ENCODE measurements at regions not wholly inside any gene's neighbourhood (a gene's known extent, or its start where the extent isn't known, plus 50 kb on each side); places are given as distances from the start of the nearest gene placed in this dataset.

GRCh38 chr13:62234780-62235440, 819.3 kb upstream of the PCDH20 start:
- Histone ChIP-seq H2AFZ (ENCODE audit: low read length) (no peak overlapping the region), H4K20me1 (ENCODE audit: insufficient read depth, low read length, poor library complexity, severe bottlenecking) (no peaks in the 10 kb centered on the region), H3K79me2 (ENCODE audit: insufficient read depth, low read length) (no peaks in the 10 kb centered on the region), H3K27me3 (ENCODE audit: insufficient read depth, low read length, poor library complexity, severe bottlenecking) (no peaks in the 10 kb centered on the region), H3K4me3 (ENCODE audit: low read length, poor library complexity, severe bottlenecking) (no peak overlapping the region), H3K4me2 (ENCODE audit: low read depth, low read length, poor library complexity, severe bottlenecking) (no peak overlapping the region), H3K9me2 (replicated peaks; ENCODE audit: low read depth, low read length) (no peaks in the 10 kb centered on the region), H3K9me3 (ENCODE audit: insufficient read depth, low read depth, low read length) (no peaks in the 10 kb centered on the region), H3K4me1 (ENCODE audit: insufficient read depth, low read length, poor library complexity, severe bottlenecking) (no peaks in the 10 kb centered on the region), H3F3A (ENCODE audit: low read depth) (no peaks in the 10 kb centered on the region), H3K9ac (ENCODE audit: low read depth, low read length, poor library complexity, severe bottlenecking) (no peak overlapping the region), H3K36me3 (ENCODE audit: insufficient read depth, low read length) (no peaks in the 10 kb centered on the region)
- no peak for TF ChIP-seq EZH2phosphoT487 (IDR thresholded peaks at IDR 0.05; ENCODE audit: borderline replicate concordance)
- TF ChIP-seq, protein P1, sequence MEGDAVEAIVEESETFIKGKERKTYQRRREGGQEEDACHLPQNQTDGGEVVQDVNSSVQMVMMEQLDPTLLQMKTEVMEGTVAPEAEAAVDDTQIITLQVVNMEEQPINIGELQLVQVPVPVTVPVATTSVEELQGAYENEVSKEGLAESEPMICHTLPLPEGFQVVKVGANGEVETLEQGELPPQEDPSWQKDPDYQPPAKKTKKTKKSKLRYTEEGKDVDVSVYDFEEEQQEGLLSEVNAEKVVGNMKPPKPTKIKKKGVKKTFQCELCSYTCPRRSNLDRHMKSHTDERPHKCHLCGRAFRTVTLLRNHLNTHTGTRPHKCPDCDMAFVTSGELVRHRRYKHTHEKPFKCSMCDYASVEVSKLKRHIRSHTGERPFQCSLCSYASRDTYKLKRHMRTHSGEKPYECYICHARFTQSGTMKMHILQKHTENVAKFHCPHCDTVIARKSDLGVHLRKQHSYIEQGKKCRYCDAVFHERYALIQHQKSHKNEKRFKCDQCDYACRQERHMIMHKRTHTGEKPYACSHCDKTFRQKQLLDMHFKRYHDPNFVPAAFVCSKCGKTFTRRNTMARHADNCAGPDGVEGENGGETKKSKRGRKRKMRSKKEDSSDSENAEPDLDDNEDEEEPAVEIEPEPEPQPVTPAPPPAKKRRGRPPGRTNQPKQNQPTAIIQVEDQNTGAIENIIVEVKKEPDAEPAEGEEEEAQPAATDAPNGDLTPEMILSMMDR (conservative IDR thresholded peaks at IDR 0.05; ENCODE audit: low read length): no peak

DNA sequence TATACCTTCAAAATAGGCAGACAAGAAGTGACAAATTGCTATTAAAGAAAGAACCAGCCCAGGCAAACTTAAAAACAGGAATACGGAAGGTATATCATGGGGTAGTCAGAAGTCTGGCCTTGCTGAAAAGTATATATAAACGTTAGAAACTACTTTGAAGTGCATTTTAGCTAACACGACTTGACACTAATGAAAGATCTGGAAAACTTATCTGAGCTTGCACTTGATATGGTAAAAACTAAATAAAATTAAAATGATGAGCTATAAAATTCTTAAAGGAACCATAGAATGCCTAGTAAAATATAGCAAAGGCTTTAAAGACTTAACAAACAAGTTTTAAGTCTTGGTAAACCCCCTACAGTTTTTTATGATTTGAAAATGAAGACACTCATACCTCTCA, 795.3 kb upstream of the PCDH20 start:
- Histone ChIP-seq H3K36me3 (ENCODE audit: insufficient read depth, low read length) (no peaks in the 10 kb centered on the region), H2AFZ (ENCODE audit: low read length) (no peak overlapping the region), H3K4me3 (ENCODE audit: low read length, poor library complexity, severe bottlenecking) (no peak overlapping the region), H4K20me1 (ENCODE audit: insufficient read depth, low read length, poor library complexity, severe bottlenecking) (no peaks in the 10 kb centered on the region), H3K9me2 (replicated peaks; ENCODE audit: low read depth, low read length) (no peaks in the 10 kb centered on the region), H3K4me2 (ENCODE audit: low read depth, low read length, poor library complexity, severe bottlenecking) (no peak overlapping the region), H3K79me2 (ENCODE audit: insufficient read depth, low read length) (no peaks in the 10 kb centered on the region), H3F3A (ENCODE audit: low read depth) (no peaks in the 10 kb centered on the region), H3K4me1 (ENCODE audit: insufficient read depth, low read length, poor library complexity, severe bottlenecking) (no peaks in the 10 kb centered on the region), H3K27me3 (ENCODE audit: insufficient read depth, low read length, poor library complexity, severe bottlenecking) (no peaks in the 10 kb centered on the region), H3K9ac (ENCODE audit: low read depth, low read length, poor library complexity, severe bottlenecking) (no peak overlapping the region), H3K9me3 (ENCODE audit: insufficient read depth, low read depth, low read length) (no peaks in the 10 kb centered on the region)
- TF ChIP-seq EZH2phosphoT487 (IDR thresholded peaks at IDR 0.05; ENCODE audit: borderline replicate concordance): no peak
- TF ChIP-seq, protein P1 (conservative IDR thresholded peaks at IDR 0.05; ENCODE audit: low read length): no peak

DNA sequence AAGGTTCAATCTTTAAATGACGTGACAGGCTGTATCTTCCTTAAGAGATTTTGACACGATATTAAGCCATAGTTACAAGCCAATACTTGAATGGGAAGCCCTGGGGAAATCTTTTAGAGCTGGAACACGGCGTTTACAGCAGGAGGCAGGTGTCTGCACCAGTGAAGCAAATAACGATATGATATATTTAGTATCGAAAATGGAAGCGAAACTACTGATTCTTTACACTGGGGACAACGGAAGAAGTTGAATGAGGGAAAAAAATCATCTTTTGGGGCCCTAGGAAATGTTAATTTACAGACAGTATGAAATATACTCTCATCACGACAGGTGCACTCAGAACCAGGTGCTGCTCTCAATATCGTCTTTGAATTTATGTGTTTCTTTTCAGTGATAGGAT, 793.9 kb upstream of the PCDH20 start:
- H2AFZ ChIP-seq (ENCODE audit: low read length): no peak overlapping the region
- H3K4me1 ChIP-seq (ENCODE audit: insufficient read depth, low read length, poor library complexity, severe bottlenecking): no peaks in the 10 kb centered on the region
- no peaks in the 10 kb centered on the region for H3K36me3 ChIP-seq (ENCODE audit: insufficient read depth, low read length)
- H3K4me2 ChIP-seq (ENCODE audit: low read depth, low read length, poor library complexity, severe bottlenecking): no peak overlapping the region
- H3F3A ChIP-seq (ENCODE audit: low read depth): no peaks in the 10 kb centered on the region
- no peak overlapping the region for H3K4me3 ChIP-seq (ENCODE audit: low read length, poor library complexity, severe bottlenecking)
- no peak overlapping the region for H3K9ac ChIP-seq (ENCODE audit: low read depth, low read length, poor library complexity, severe bottlenecking)
- no peaks in the 10 kb centered on the region for H3K79me2 ChIP-seq (ENCODE audit: insufficient read depth, low read length)
- H3K9me2 ChIP-seq (replicated peaks; ENCODE audit: low read depth, low read length): no peaks in the 10 kb centered on the region
- H3K27me3 ChIP-seq (ENCODE audit: insufficient read depth, low read length, poor library complexity, severe bottlenecking): no peaks in the 10 kb centered on the region
- no peaks in the 10 kb centered on the region for H3K9me3 ChIP-seq (ENCODE audit: insufficient read depth, low read depth, low read length)
- H4K20me1 ChIP-seq (ENCODE audit: insufficient read depth, low read length, poor library complexity, severe bottlenecking): no peaks in the 10 kb centered on the region
- TF ChIP-seq EZH2phosphoT487 (IDR thresholded peaks at IDR 0.05; ENCODE audit: borderline replicate concordance): no peak
- TF ChIP-seq, protein P1 (conservative IDR thresholded peaks at IDR 0.05; ENCODE audit: low read length): no peak

Data from Loucy (cell line).